HG03460 (cell line): ENCODE measurements at regions not wholly inside any gene's neighbourhood (a gene's known extent, or its start where the extent isn't known, plus 50 kb on each side); places are given as distances from the start of the nearest gene placed in this dataset.
"Not testable (repeated sequence)": the region's sequence is repeated elsewhere in the genome, so short reads cannot be mapped to it uniquely, and the experiment has no call there.

Source experiments
- ATAC-seq: cut with Tn5 transposase; IDR thresholded peaks from one replicate; pipeline ENCODE4 v1.9.1; 2021; ENCODE audit not compliant: unreplicated experiment

DNA sequence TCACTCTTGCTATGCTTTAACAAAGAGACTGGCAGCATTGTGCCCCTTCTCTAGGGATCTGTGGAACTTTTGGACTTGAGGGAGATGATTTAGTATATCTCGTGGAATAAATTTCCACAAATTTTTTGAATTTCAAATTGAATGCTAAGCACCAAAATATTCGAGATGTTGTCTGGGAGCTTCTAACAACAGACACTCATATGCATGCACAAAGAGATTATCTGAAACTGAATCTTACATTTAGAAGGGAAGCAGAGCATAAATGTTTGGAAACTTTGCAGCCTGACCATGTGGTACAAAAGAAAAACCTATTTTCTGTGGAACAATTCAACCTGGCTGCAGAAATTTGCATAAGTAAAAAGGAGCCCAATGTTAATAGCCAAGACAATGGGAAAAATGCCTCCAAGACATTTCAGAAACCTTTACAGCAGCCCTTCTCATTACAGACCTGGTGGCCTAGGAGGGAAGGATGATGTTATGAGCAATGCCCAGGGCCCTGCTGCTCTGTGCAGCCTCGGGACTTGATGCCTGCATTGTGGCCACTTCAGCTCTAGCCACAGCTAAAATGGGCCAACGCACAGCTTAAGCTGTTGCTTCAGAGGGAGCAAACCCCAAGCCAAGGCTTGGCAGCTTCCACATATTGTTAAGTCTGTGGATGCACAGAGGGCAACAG lies 285.8 kb upstream of the FAM174A start:
- no peak for ATAC-seq

DNA sequence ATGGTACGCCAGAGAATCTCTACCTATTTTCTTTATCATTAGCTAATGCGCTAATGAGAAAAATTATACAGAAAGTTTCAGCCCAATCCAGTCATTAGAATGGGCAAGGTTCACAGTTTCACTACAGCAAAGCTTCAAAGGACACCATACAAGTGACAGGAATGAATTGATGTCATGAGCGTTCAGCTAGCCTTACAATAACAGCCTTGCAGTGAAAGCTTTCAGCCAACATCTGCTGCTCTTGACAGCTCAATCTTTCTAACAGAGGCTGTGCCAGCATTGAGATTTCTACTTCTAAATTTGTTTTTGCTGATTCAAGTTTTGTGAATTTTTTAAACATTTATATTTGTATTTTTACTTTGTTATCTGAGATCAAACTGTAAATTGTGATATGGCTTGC lies 302.4 kb upstream of the FAM174A start:
- ATAC-seq: no peak

DNA sequence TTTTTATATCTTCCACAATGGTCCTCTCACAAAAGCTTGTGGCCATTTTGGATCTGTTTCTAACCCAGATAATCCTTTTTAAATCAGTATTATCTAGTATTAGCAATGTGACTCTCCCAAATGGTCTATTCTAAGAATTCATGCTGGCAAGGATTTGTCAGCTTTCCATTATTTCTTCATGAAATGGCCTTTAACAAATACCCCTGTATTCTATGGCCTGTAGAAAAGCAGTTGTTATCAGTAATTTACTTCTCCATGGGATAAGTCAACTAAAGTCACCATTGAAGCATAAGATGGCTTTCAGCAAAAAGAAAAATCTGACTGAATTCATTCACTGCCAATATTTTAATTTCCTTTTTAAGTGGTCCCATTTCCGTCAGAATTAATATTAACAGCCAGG lies 346.4 kb upstream of the FAM174A start:
- no peak for ATAC-seq

DNA sequence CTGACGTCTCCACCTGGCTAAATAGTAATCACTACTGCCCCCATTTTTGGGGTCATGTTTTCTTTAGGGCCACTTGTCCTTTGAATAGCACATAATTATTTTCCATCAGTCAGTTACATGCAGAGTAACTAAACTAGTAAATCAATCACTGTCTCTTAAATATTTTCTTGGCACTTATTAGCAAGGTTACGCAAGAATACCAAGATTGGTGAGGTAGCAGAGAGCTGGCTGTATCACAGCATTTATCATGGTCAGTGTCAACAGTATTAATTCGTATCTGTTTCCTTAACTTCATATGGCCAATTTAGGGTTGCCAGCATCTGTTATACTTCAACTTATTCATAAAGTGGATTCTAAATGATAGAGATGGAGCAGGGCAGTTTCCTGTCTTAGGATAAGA lies 346.8 kb upstream of the FAM174A start:
- no peak for ATAC-seq

DNA sequence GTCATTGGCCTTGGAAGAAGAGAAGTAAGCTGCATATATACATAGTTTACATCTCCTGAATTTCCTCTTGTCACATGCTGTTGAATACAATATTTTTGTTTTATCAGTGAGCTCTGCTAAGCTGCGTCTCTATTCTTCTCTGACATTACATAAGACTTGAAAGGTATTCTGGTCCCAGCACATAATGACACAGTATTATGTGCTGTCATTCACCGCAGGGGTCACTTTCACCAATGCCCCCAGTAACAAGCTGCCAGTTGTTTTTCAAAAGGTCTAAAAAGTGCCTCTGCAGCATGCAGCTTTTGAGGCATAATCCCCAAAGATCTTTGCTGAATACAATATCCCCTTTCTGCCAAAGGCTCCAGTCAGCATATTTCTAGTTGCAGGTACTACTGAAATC lies 349.0 kb upstream of the FAM174A start:
- no peak for ATAC-seq

DNA sequence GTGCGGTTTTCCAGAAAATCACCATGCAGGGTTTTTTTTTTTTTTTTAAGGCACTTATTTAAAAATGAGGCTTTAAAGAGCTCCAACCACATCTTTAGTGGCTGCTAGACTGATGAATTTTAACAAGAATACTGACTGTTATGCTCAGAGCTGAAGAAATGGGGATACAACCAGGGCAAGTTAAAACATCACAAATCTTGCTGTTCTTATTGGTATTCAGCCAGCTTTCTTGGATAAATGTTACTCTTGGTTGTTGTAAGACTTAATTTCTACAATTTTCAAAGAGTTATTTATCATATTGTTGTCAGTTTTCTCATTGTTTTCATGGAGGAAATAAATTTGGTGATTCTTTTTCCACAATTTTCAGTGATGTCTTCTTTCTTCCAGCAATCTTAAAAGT lies 352.8 kb upstream of the FAM174A start:
- no peak for ATAC-seq

DNA sequence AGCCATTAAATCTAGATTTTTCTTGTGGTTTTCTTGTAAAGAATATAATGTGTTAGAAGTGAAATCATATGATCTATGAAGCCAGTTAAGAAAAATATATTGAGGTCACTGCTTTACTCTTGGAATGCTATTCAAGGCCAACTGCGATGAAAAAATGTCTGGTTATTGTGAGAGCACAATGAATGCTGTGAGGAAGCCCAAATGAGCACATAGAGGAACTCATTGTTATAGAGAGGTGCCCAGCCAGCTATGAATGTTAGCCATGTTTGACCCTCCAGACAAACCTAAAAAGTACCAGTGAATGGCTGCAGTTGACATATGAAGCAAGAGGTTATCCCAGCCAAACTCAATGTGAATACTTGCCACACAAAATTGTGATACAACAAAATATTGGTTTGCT lies 359.8 kb upstream of the FAM174A start:
- ATAC-seq: no peak

DNA sequence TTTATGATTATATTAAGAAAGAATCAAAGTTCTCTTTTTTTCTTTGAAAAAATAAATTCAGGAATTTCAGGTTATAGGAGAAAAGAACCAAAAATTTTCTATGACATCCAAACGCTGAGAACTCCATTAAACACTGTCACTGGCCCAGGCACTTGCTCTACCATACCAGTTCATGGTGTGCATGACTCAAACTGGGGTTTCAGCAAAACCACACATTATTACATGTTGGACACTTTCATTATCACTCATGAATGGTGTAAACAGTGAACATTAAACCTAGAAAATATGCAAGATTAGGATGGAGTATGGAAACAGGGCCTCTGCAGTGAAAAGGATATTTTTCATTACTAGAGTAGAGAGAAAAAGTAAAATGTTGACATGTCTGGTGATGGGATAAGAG lies 369.9 kb upstream of the FAM174A start:
- peak; percentile 100 for ATAC-seq

DNA sequence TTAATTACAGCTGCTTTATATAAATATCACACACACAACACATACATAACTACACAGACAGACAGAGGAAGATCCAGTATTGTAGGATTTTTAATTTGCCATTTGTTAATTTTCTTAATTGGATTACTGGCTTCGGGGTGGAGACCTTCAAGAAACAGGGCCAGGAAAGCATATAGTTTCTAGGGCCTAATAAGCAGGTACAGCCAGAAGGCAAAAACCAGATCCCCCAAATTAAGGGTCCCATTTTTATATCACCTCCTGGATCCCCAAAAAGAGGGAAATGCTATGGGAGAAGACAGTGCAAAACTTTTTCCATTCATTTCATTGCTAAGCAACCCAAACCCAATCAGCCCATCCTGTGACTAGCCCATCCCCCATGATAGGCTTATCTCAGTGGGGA lies 373.3 kb upstream of the FAM174A start:
- no peak for ATAC-seq

DNA sequence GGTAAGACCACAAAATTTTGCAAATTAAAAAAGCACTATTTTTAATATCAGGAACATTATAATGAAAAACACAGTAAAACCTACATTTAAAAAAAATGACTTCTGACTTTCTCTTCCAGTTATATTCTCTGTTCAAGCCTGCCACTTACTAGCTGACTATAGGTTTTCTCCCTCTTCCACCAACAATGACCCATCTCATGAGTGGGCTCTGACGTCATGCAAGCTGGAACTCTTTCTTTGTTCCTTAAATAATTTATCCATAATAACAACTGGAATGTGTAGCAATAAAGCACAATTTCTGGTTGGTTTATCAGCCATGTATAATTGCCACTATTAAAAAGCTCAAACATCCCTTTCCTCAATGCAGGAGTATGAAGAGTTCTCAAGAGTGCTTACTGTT lies 378.1 kb upstream of the FAM174A start:
- no peak for ATAC-seq

DNA sequence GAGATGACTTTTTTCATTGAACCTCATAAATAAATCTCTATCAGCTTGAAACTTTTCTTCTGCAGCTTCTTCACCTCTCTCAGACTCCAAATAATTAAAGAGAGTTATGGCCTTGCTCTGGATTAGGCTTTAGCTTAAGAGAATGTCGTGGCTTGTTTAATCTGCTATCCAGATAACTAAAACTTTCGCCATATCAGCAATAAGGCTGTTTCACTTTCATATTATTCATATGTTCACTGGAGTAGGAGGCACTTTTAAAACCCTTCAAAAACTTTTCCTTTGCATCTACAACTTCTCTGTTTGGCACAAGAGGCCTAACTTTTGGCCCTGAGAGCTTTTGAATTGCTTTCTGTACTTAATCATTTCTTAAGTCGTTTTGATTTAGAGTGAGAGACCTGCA lies 386.9 kb upstream of the FAM174A start:
- ATAC-seq: no peak

DNA sequence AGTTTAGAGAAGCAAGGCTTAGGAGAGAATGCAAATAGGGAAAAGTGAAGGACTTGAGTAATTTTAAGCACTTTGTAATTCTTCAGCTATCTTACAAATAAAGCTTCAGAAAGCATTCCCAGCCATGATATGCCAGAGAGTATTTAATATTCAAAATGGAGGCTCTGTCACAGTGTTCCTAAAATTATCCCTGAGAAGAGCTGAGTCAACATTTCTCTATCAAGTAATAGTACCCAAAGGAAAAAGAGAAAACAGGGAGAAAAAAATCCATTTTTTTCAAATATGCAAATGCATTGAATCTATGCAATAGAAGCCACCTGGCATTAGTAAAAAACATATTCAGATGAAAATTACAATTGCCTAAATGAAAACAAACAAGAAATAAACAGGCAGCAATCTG lies 392.6 kb upstream of the FAM174A start:
- ATAC-seq: no peak

DNA sequence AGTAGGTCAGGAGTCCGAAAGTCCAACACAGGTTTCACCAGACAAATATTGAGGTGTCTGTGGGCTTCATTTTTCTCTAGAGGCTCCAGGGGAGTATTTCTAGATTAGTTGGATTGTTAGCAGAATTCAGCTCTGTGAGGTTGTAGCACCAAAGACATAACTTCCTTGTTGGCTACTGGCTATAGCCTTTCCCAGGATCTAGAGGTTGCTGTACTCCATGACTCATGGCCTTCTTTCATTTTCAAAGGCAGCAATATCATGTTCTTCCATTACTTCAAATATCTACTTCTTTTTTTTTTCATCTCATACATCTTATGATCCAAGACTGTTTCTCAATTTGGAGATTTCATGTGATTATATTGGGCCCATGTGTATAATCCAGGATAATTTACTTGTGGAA lies 404.0 kb upstream of the FAM174A start:
- no peak for ATAC-seq

DNA sequence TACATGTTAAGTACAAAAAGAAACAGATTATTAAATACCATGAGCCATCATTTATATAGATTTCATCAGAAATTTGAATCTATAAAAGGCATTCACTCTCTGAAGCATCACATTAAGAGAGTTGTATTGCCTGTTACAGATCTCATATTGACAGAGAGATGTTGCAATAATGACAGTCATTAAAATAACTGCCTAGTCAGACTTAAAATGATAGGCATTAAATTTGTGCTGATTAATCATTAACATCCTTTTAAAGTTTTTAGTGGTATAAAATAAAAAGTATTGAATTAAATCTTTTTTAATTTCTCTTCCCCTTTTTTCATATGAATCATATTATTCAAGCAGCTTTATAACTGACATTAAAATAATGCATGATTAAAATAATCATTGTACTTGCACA lies 404.9 kb upstream of the FAM174A start:
- no peak for ATAC-seq

DNA sequence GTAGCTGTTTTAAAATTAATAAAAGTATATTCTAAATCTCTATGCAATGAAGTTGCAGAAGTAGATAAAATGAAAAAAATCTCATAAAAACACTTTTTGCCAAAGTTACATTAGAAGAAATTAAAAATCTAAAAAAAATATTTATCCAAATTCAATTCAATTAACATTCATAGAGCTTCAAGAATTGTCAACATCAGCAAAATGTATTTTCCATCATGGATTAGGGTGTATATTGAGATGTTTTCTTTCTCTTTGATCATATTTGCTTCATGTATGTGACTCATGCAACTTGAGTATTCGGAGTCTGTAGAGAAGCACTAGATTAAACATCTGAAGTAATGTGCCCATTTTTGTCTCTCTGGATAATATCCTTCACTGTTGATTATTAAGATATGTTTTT lies 415.3 kb upstream of the FAM174A start:
- no peak for ATAC-seq

DNA sequence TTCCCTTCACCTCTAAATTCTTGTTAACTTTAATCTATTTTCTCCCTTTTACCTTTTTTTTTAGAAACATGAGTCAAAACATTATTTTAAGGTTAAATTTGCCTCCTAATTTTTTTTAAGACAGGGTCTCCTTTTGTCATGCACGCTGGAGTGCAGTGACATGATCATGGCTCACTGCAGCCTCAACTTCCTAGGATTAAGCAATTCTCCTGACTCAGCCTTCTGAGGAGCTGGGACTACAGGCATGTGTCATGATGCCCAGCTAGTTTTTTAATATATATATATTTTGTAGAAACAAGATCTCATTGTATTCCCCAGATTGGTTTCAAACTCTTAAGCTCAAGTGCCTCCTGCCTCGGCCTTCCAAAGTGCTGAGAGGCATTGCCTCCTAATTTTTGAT lies 424.7 kb upstream of the FAM174A start:
- no peak for ATAC-seq

DNA sequence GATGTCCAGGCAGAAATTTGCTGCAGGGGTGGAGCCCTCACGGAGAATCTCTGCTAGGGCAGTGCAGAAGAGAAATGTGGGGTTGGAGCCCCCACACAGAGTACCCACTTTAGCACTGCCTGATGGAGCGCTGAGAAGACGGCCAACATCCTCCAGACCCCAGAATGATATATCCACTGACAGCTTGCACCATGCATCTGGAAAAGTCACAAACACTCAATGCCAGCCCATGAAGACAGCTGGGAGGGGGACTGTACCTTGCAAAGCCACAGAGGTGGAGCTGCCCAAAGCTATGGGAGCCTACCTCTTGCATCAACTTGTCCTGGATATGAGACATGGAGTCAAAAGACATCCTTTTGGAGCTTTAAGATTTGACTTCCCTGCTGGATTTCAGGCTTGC lies 426.3 kb upstream of the FAM174A start:
- no peak for ATAC-seq

DNA sequence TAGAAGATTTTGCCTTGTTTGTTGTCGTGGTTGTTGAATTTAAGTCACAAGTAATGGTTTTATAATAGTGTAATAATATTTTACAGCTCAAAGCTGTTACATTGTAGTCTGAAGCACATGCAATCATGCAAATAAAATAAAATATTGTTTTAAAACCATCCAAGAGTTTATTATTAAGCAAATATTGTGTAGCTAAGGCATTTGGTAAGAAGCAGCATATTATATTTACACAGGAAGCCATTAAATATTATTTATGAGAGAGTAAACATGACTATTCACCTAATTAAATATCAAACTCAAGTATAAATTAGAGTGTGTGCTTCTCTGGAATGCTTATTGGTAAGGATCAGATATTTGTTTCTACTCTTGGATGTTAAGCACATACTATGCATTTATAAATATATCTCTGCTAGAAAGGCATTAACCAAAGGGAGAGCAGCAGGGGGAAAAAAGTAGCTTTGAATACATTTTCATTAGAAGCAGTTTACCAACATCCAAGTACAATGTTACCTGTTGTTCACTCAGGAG lies 431.5 kb upstream of the FAM174A start:
- not testable (repeated sequence) for ATAC-seq

DNA sequence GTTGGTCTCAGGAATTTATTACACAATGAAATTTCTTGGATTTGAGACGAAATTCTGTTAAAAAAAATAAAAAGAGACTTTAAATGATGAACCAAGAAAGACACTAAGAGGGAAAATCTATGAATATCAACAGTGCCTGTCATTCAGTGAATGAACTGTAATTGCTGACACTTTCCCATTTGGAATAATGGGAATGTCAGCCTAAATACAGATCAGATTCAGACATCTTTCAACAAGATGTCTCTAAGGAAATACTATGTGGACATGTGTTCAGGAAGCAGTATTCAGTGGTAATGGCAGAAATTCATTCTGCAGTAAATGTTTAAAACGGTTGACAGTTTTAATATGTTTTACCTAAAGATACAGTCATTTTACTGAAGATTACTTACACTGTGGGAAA lies 433.7 kb upstream of the FAM174A start:
- ATAC-seq: not testable (repeated sequence)

DNA sequence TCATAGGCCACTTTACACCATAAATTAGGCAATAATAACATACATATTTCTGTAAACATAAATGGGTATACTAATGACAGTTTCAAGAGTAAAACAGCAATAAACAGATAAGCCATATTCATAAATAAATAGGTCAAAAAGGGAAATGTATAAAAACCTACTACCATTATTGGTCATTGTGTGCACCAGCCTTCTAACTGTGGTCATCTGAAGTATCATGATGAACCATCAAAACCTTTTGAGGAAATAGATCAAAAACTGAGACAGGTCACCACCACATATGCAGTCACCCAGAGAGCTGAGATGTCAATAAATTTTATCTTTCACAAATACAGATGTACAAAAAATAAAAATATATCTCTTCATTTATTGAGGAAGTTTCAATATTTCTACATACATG lies 438.8 kb upstream of the FAM174A start:
- not testable (repeated sequence) for ATAC-seq

DNA sequence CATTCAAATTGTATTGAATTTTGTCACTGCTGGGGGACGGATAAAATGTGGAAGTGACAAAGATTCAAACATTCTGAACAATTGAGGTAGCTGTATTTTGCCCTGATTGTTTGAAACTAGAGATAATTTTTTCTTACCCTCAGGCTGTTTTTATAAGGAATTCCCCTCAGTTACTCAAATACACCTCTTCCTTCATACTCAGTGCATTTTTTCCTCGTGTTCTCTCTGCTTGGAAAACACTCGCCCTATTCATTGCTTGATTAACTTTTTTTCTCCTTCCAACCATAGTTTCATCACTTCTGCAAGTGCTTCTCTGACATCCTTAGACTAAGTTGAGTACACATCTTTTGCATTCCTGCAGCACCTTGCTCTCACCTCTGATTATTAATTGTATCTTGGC lies 454.5 kb upstream of the FAM174A start:
- not testable (repeated sequence) for ATAC-seq

DNA sequence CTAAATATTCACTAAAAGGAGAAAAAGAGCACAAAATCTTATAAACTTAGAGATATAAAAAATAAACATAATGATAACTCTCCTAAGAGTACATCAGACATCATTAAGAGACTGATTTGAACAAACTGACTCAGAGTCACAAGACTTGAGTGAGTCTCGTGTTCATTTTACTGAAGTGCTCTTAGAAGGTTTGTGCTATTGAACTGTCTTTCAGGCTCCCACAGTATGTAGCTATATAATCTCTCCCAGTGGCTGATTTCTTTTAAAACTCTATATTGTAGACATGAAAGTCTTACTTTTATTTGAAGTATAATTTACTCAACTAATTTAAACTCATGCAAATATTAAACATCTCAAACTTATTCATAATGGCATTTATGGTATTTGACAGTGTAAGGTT lies 456.0 kb upstream of the FAM174A start:
- ATAC-seq: not testable (repeated sequence)

DNA sequence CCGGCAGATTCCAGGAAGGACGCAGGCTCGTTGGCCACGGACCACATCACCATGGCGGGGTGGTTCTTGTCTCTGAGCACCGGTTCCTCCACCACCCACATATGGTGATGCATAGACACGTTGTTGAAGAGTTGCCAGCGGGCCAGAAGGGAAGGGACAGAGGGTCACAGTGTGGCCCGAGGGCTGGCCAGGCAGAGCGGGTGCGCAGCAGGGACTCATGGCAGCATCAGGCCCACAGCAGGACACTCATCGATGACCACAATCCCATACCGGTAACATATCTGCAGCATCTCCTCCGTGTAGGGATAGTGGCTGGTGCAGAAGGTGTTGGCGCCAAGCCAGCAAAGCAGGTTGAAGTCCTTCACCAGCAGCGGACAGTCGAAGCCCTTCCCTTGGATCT lies 469.2 kb upstream of the FAM174A start:
- ATAC-seq: not testable (repeated sequence)
